ENCODE measurements at regions not wholly inside any gene's neighbourhood (a gene's known extent, or its start where the extent isn't known, plus 50 kb on each side); places are given as distances from the start of the nearest gene placed in this dataset.
A peak's percentile ranks its signal among the peaks of the same experiment; 100 is the strongest.

- Histone ChIP-seq H3K36me3 (replicated peaks in 1 of 2; ENCODE audit: control insufficient read depth in 1 of 2, insufficient read depth in 2 of 2, low read length in 1 of 2) (no peaks in the 10 kb centered on the region), H3K27me3 (ENCODE audit: insufficient read depth) (no peaks in the 10 kb centered on the region), H3K4me1 (ENCODE audit: control insufficient read depth in 1 of 2, insufficient read depth in 2 of 2, low read depth in 1 of 2, low read length in 1 of 2) (peaks cover 2 to 21% of the 10 kb centered on the region in 2 experiments; a peak in 3 of 4 replicates), H4K20me1 (ENCODE audit: insufficient read depth) (no peaks in the 10 kb centered on the region), H3K4me3 (ENCODE audit: low read depth in 2 of 2, low read length in 1 of 2) (no peak overlapping the region), H3K4me2 (no peak overlapping the region), H3K9me3 (no peaks in the 10 kb centered on the region), H3K27ac (ENCODE audit: low read depth in 2 of 2, low read length in 1 of 2) (peak overlapping the region in 1 of 2 experiments; percentile 92; a peak in 2 of 4 replicates), H3K79me2 (ENCODE audit: insufficient read depth) (no peaks in the 10 kb centered on the region), H3K9me2 (no peaks in the 10 kb centered on the region), H2AFZ (ENCODE audit: low read depth) (0 out of 2 replicates have a peak overlapping the region, but pooled peaks have one; percentile 3), H3F3A (replicated peaks; ENCODE audit: insufficient read depth) (peaks cover 36% of the 10 kb centered on the region), H3K9ac (no peak overlapping the region)
- WGBS (ENCODE audit: low lambda C conversion rate), result 86% methylated on average over 5 of the region's 5 CpGs
- no peak for DNase-seq
- TF ChIP-seq PBX3 (IDR thresholded peaks at IDR 0.05), result no peak
- no peak for TF ChIP-seq YY1 (IDR thresholded peaks at IDR 0.05; ENCODE audit: low read depth)
- TF ChIP-seq MXI1 (IDR thresholded peaks at IDR 0.05; ENCODE audit: low read depth, low read length), result no peak
- TF ChIP-seq RXRA (IDR thresholded peaks at IDR 0.05; ENCODE audit: borderline replicate concordance, low read depth), result no peak
- no peak for TF ChIP-seq EZH2phosphoT487 (IDR thresholded peaks at IDR 0.05; ENCODE audit: borderline replicate concordance, low read depth)
- no peak for TF ChIP-seq MEF2A (IDR thresholded peaks at IDR 0.05; ENCODE audit: borderline replicate concordance, low read depth)
- TF ChIP-seq USF1 (IDR thresholded peaks at IDR 0.05; ENCODE audit: borderline replicate concordance, low read depth), result no peak
- no peak for TF ChIP-seq RFX5 (IDR thresholded peaks at IDR 0.05; ENCODE audit: low read length)
- no peak for TF ChIP-seq CHD2 (IDR thresholded peaks at IDR 0.05; ENCODE audit: low read length, partially characterized antibody)
- TF ChIP-seq IRF3 (IDR thresholded peaks at IDR 0.05; ENCODE audit: low read depth, low read length), result no peak
- no peak for TF ChIP-seq RCOR1 (IDR thresholded peaks at IDR 0.05; ENCODE audit: low read length)
- no peak for TF ChIP-seq TCF12 (IDR thresholded peaks at IDR 0.05)
- no peak for TF ChIP-seq REST (IDR thresholded peaks at IDR 0.05; ENCODE audit: low read depth, low read length)
- no peak for TF ChIP-seq NRF1 (IDR thresholded peaks at IDR 0.05; ENCODE audit: low read depth, low read length)
- ChIA-PET POLR2A (no interaction called here), CTCF (no interaction called here)
These were observed 672.2 kb downstream of the INHBA start for GRCh38 chr7:41030673-41031072.

Measured in SK-N-SH (cell line).